NCI-H446 treated with DMSO at 0.1 percent for 48 hours (cell line): ENCODE measurements at regions not wholly inside any gene's neighbourhood (a gene's known extent, or its start where the extent isn't known, plus 50 kb on each side); places are given as distances from the start of the nearest gene placed in this dataset.

Experiments used
- DNase-seq: peaks from one replicate; lab custom pipeline; 2025; lab: John Stamatoyannopoulos, UW

DNA sequence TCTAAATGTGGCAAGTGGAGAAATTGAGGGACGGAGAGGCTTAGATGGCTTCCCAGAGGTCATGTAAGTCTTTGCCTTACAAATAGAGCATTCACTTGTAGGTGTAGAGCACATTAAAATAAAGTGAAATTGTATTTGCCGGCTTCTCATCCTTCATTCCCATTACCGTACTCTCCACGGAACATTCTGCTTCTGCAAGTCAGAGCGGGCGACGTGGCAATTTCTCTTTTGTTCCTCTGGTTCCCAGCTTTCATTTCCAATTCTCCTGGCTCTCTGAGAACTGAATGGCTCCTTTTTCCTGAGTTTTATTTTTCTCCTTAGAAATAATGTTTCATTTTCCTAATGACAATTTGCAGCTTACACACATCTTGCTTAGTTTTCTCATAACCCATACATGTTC, 51.3 kb upstream of the PFKP start:
- DNase-seq, result no peak

DNA sequence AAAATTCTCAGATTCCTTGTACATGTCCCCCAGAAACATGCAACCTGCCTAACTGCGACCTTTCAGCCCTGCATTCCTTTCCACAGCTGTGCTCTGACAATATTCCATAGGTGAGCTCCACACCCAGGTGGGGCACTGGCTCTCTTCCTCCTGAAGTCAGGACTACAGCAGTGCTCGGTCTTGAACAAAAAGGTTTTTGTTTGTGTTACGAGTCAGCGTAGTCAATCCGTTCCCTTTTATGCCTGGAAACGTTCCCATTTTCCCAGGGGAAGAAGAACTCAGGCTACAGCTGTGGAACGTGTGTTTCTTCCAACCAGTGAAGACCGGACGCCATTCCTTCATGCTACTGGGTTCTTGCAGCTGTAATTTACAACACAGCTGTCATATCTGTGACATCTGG, 52.4 kb upstream of the PFKP start:
- DNase-seq, result no peak

GRCh38 chr10:3012223-3012622, 55.1 kb upstream of the PFKP start:
- no peak for DNase-seq

DNA sequence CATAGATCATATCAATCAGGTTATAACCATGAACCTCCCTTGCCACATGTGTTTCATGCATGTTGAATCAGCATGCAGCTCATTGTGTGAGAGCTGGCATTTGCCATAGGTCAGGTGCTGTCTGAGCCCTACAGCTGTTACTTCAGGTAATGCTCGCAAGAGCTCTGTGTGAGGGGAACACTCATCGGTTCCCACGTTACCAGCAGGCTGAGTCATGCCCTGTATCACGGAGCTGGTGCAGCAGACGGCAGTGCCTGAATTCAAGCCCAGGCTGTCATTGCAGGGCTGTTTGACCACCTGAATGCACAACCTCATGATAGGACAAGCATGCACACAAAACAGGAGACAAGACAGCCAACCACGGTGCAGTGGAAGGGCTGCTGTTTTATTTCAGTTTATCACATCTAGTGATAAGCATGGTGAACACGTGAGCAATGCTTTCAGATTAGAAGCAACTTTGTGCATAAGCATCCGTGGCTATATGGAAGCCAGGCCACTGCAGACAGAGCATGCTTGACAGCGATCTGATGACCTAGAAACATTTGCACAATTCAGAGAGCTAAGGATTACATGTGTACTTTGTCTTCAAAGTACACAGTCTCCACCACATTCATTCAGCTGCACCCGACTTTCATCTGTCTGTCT, 56.4 kb upstream of the PFKP start:
- no peak for DNase-seq

GRCh38 chr10:3010334-3010733, 57.0 kb upstream of the PFKP start:
- no peak for DNase-seq

GRCh38 chr10:3009341-3009740, 58.0 kb upstream of the PFKP start:
- DNase-seq, result no peak

GRCh38 chr10:3008518-3009195, 58.7 kb upstream of the PFKP start:
- DNase-seq, result no peak

DNA sequence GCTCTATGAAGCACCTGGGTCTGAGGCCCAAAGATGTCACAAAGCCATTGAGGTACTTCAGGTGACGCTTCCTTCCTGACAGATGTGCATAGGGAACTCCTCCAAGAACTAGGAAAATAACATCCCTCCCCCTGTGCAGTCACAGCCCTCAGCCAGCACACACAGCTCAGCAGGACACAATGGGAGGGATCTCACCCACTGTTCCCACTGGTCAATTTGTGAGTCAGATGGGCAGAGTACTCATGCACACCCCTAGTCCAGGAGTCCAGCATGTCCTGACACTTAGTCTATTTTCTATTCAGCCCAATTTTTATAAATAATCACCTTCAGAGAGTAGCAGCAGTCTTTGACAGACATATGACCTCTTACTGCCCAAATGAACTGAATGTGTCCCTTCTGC, 60.7 kb upstream of the PFKP start:
- DNase-seq, result no peak

GRCh38 chr10:3006093-3006492, 61.3 kb upstream of the PFKP start:
- DNase-seq, result no peak

- DNase-seq, result no peak
Observed at GRCh38 chr10:3002304-3002703, 65.0 kb upstream of the PFKP start.

GRCh38 chr10:3000048-3000447, 67.3 kb upstream of the PFKP start:
- DNase-seq, result no peak

GRCh38 chr10:2994221-2994961, 73.0 kb upstream of the PFKP start:
- DNase-seq, result no peak

DNA sequence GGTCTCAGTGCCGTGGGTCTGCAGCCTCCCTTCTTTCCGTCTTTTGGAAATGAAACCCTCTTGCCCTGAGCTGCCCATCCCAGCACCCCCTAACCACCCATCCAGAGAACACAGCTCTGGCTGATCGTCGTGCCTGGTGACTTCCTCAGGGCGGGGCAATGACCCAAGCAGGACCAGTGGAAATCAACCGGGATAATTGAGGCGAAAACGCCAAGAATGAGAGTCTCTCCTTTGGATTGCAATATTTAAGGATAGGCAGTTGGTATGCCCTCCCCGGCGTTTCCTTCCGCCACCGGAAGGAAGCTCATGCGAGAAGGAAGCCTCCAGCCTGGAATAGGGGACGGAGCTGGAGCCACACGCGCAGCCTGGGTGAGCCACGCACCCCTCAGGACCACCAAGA, 73.7 kb upstream of the PFKP start:
- no peak for DNase-seq

DNA sequence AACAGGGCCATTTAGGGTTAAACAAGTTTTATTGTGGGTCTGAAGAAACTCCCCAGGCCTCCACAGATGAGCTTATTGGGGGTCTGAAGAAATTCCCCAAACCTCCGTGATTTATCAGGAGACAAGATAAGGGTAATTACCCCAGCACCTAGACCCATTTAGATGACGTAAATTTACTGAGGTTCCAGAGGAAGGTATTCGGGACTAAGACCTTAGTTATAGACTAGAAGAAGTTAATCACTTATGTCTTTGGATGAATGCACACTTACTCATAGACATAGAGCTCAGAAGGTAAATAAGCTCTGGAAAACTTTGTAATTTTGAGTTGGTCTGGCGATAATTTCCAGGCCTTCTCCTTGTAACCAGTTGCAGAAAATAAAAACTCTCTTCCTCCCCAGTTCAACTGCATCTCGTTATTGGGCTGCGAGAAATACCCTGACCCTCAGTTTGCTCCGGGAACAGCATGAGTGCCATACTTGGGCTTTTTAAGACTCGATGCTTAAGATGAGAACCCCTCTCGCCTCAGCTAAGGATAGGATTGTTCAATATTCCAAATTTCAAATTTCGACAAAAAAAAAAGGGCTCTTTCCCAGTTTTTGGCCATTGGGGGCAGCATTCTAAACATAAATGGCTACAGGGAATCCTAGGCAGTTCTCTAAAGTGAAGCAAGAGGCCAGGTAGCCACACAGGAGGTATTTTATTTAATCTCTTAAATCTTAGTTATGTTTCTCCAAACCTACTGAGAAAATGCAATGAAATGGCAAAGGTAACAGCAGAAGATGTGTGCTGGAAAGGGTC, 74.7 kb upstream of the PFKP start:
- DNase-seq, result no peak

DNA sequence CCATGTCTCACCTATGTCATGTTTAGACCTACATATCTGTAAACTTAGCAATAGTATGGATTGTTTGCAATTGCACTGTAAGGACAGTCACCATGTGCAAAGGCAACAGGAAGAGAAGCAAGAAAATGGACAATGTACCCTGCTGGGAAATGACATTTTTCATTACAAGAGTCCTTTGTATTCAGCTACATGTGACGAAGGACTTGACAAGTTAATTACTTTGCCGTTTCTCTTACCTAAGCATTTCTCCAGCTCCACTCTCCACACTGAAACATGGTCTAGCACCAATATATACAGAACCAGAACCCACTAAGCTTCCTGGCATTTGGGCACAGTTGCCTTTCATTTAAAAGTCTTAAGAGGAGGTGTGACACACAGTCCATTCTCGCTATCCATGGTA, 76.6 kb upstream of the PFKP start:
- no peak for DNase-seq

DNA sequence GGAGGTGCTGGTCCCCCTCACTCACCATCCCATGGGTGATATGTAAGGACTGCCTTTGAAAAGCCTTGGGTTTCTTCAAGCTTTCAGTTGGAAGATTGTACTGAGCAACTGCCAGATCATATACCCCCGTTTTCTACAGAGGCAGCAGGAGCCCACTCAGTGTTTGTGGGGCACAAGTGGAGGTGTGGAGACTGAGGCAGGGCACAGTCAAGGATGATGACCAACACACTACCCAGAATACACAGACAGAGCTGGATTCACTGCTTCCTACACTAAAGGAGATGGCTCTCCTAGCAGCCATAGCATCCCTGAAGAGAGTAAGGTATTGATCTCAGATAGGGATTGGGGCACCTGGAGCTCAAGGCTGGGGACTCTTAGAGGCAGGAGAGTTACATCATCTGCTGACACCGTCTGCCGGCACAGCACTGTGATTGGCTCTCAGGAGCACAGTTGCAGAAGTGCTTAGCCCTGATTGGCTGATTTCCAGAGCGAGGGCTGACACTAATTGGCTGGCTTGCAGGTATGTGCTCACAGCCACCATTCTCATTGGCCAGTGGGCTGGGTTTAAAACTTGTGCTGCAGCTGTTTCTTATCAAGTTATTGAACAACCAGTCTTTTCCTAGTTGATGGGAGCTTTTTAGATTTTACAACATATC, 77.9 kb upstream of the PFKP start:
- no peak for DNase-seq

GRCh38 chr10:2987185-2987768, 80.1 kb upstream of the PFKP start:
- DNase-seq, result no peak

- DNase-seq, result no peak
Observed at GRCh38 chr10:2986391-2986801, 81.0 kb upstream of the PFKP start.

- DNase-seq, result no peak
Observed at GRCh38 chr10:2985729-2986232, 81.6 kb upstream of the PFKP start.

DNA sequence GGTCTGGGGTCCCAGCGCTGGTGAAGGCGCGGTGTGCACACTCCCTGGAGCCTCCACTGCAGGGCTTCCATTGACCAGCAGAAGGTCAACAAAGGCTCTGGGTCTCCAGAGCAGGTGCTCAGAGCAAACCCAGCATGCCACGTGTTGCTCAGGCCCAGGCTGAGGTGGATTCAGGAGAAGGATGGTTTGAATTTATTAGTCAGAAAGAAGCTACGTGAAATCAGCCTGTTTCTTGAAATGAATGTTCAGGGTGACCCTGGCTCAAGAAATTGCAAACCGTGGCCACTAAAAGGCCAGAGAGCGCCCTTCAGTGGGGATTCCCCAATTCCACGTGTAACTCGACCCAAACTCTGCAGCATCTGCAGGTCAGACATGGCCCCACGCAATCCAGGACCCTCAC, 82.7 kb upstream of the PFKP start:
- no peak for DNase-seq

- no peak for DNase-seq
Observed at GRCh38 chr10:2982146-2982545, 85.2 kb upstream of the PFKP start.
